Adipocyte (in vitro differentiated cells): ENCODE measurements at regions not wholly inside any gene's neighbourhood (a gene's known extent, or its start where the extent isn't known, plus 50 kb on each side); places are given as distances from the start of the nearest gene placed in this dataset.

Source experiments
- DNase-seq: peaks from one replicate; pipeline ENCODE4 v3.0.0-alpha.2; 2015; ENCODE audit warnings: low read depth
- H3K27me3 ChIP-seq: replicated peaks from 2 replicates; pipeline ENCODE4 v1.7.0; 2013; ENCODE audit warnings: mild to moderate bottlenecking, low read length, moderate library complexity; ENCODE audit not compliant: control insufficient read depth, insufficient read depth
- H3K36me3 ChIP-seq: 2 replicates; pipeline ENCODE4 v1.7.0; 2013; ENCODE audit warnings: low read length, mild to moderate bottlenecking, moderate library complexity; ENCODE audit not compliant: control insufficient read depth, insufficient read depth, severe bottlenecking
- H3K4me1 ChIP-seq: 2 replicates; pipeline ENCODE4 v1.7.0; 2013; ENCODE audit warnings: mild to moderate bottlenecking, low read length, moderate library complexity; ENCODE audit not compliant: control insufficient read depth, insufficient read depth
- H3K4me3 ChIP-seq: 2 replicates; pipeline ENCODE4 v1.7.0; 2013; ENCODE audit warnings: mild to moderate bottlenecking, low read length, moderate library complexity
- H3K9ac ChIP-seq: 2 replicates; pipeline ENCODE4 v1.7.0; 2013; ENCODE audit warnings: mild to moderate bottlenecking, low read length, moderate library complexity
- H3K9me3 ChIP-seq: 2 replicates; pipeline ENCODE4 v1.7.0; 2013; ENCODE audit warnings: mild to moderate bottlenecking, low read length, moderate library complexity; ENCODE audit not compliant: control insufficient read depth

DNA sequence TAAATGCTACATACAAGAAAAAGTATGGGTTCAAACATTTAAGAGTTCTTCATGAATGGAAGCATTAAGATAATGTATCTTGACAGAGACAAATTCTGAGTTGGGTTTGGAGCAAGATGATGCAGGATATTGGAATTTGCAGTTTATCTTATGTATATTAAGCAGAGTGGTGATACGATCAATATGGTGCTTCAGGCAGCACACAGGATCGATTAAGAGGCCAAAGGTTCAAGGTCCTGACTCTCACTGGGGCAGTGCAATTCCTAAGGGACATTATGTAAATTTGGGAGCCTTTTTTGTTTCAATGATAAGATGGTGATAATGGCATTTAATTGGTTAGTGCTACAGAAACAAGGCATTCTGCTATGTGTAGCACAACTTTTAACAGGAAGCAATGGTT, 381.9 kb downstream of the KCNJ3 start:
- no peak for DNase-seq
- Histone ChIP-seq H3K4me3 (no peak overlapping the region), H3K4me1 (no peaks in the 10 kb centered on the region)

DNA sequence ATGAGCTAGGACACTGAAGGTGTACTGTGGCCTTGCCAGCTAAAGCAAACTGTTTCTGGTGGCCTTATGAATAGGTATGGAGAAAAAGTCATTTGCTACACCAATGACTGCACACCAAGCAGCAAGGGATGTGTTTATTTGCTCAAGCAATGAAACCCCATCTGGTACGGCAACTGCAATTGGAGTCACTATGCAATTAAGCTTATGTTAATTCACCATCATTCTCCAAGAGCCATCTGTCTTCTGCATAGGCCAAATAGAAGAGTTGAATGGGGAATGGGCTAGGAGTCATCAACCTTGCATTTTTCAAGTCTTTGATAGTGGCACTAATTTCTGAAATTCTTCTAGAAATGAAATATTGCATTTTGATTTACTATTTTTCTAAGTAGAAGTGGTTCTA, 372.0 kb downstream of the KCNJ3 start:
- Histone ChIP-seq H3K27me3 (no peaks in the 10 kb centered on the region), H3K9me3 (no peaks in the 10 kb centered on the region), H3K9ac (no peak overlapping the region), H3K4me3 (no peak overlapping the region), H3K4me1 (no peaks in the 10 kb centered on the region), H3K36me3 (no peaks in the 10 kb centered on the region)
- no peak for DNase-seq

More for the DNA sequence above, 381.9 kb downstream of the KCNJ3 start:
- H3K27me3 ChIP-seq, result no peaks in the 10 kb centered on the region
- H3K36me3 ChIP-seq, result no peaks in the 10 kb centered on the region
- H3K9me3 ChIP-seq, result no peaks in the 10 kb centered on the region
- H3K9ac ChIP-seq, result no peak overlapping the region

DNA sequence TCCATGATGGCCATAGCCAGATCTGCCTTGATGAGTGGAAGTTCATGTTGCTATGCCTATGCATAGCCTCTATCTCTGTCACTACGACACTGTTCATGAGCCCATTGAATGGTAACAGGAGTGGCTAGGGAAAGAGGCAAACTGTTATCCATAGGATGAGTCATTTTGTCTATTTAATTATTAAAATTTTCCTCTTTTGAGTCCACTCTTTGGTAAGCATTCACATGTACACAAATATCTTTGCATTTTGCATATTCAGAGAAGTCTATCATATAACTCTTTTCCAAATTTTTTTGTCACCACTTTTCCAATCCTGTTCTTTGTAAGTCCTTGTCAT, 364.4 kb downstream of the KCNJ3 start:
- no peaks in the 10 kb centered on the region for H3K27me3 ChIP-seq
- no peak for DNase-seq

DNA sequence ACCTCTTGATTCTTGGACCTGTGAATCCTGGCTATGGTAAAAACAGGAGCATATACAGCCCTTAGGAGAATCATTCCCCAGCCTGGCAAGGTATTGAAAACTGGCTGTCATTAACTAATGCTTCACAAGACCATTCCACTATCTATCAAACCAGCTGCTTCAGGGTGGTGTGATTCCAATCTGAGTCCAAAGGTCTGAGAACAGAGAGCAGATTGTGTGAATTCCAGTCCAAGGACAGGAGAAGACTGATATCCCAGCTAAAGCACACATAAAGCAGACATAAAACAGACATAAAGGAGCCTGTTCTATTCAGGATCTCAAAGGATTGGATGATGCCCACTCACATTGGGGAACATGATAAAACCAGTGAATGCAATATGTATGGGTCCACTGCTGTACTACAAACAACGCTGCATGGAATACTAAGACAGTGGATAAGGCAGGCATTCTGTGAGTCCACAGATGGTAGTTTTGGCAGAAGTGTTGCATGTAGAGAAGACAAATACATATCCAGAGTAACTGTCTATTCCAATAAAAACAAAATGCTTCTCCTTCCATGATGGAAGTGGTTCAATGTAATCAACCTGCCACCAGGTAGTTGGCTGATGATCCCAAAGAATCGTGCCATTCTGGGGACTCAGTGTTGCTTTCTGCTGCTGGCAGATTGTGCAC, 363.9 kb downstream of the KCNJ3 start:
- Histone ChIP-seq H3K9me3 (peaks cover 14% of the 10 kb centered on the region), H3K36me3 (no peaks in the 10 kb centered on the region), H3K9ac (no peak overlapping the region), H3K4me3 (no peak overlapping the region), H3K27me3 (no peaks in the 10 kb centered on the region), H3K4me1 (no peaks in the 10 kb centered on the region)
- DNase-seq, result no peak

More for the DNA sequence above, 364.4 kb downstream of the KCNJ3 start:
- Histone ChIP-seq H3K9ac (no peak overlapping the region), H3K36me3 (no peaks in the 10 kb centered on the region), H3K9me3 (peaks cover 11% of the 10 kb centered on the region), H3K4me3 (no peak overlapping the region), H3K4me1 (no peaks in the 10 kb centered on the region)

DNA sequence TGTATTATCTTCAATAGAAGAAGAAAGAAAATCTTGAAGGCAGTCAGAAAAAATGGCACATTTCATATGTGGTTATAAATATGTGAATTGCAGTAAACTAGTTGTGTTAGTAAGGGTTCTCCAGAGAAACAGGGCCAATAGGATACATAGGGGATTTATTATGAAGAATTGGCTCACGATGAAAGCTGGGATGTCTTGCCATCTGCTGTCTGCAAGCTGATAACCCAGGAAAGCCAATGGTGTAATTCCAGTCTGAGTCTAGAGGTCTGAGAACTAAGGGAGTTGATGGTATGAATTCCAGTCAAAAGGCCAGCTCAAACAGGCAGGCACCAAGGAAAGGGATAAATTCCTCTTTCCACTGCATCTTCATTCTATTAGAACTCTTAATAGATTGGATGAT, 362.4 kb downstream of the KCNJ3 start:
- Histone ChIP-seq H3K4me1 (no peaks in the 10 kb centered on the region), H3K36me3 (no peaks in the 10 kb centered on the region), H3K9me3 (peaks cover 22% of the 10 kb centered on the region), H3K4me3 (no peak overlapping the region), H3K9ac (no peak overlapping the region), H3K27me3 (no peaks in the 10 kb centered on the region)
- no peak for DNase-seq

DNA sequence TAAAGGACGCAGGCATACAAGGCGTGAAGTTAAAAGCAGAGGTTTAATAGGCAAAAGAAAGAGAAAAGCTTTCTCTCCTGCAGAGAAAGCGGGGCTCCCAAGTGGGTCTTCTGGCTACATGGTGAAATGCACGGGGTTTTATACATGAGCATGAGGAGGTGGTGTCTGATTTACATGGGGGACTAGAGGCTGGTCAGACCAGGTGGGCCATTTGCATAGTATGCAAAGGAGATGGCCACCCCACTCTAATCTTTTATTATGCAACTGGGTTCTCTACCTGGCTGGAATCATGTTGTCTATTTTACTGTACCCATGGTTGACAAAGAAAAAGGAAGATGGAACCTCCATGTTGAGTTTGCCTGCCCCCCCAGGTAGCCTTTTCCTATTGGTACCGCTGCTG, 356.2 kb downstream of the KCNJ3 start:
- Histone ChIP-seq H3K9ac (no peak overlapping the region), H3K36me3 (no peaks in the 10 kb centered on the region), H3K4me3 (no peak overlapping the region), H3K4me1 (no peaks in the 10 kb centered on the region), H3K27me3 (no peaks in the 10 kb centered on the region), H3K9me3 (peaks cover 16% of the 10 kb centered on the region)
- no peak for DNase-seq

DNA sequence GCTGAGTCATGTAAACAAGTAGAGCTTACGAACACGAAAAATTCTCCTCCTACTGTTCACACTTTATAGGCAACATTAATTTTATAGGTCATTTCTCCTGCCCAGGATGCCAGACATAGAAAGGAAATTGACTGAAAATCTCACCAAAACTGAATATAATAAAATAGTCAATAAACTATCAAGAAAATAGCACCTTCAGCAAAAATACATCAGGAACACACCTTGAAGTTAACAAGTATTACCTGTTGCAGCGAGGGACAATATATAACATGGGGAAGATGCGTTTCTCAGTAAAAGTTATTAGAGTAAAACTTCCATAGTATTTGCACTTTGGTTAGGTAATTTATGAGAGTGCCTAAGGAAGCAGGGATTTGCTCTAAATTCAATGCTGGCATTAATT, 344.6 kb downstream of the KCNJ3 start:
- H3K36me3 ChIP-seq, result no peaks in the 10 kb centered on the region
- no peaks in the 10 kb centered on the region for H3K4me1 ChIP-seq
- no peaks in the 10 kb centered on the region for H3K27me3 ChIP-seq
- H3K9me3 ChIP-seq, result no peaks in the 10 kb centered on the region
- no peak for DNase-seq
- no peak overlapping the region for H3K9ac ChIP-seq
- no peak overlapping the region for H3K4me3 ChIP-seq

DNA sequence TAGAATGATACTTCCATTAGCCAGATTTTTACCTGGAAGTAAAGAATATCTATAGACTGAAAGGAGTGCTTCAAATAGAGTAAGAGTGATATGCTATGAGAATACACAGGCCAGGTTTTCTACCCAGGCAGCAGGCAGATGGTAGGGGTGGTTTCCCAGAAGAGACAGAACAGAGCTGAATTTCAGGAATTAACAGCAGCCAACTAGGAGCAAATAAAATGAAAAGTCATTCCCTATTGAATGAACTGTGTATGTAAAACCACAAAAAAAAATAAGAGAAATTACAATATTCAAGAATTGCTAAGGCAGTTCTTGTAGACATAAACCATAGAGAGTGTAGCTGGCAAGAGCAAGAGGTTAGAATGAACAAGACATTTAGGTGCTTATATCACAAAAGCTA, 336.8 kb downstream of the KCNJ3 start:
- DNase-seq, result no peak
- Histone ChIP-seq H3K9ac (no peak overlapping the region), H3K9me3 (no peaks in the 10 kb centered on the region), H3K4me3 (no peak overlapping the region), H3K27me3 (no peaks in the 10 kb centered on the region), H3K4me1 (no peaks in the 10 kb centered on the region), H3K36me3 (no peaks in the 10 kb centered on the region)

DNA sequence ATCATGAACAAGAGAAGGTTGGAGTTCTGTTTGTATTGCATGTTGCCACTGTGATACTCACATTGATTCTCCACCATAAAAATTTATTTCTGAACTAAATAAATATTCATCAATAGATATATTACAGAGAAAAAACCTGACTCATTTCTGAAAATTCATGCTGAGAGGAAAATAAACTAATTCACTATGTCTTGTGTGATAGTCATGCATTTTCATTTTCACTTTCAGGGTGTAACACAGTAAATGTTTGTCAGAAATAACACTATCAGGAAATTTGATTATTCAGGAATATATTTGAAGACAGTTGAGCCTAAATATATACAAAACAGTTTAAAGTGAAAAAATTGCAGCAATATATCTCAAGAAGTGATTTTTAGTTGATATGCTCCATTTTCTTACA, 335.2 kb downstream of the KCNJ3 start:
- Histone ChIP-seq H3K4me1 (no peaks in the 10 kb centered on the region), H3K4me3 (no peak overlapping the region), H3K9me3 (no peaks in the 10 kb centered on the region), H3K36me3 (no peaks in the 10 kb centered on the region), H3K27me3 (no peaks in the 10 kb centered on the region), H3K9ac (no peak overlapping the region)
- no peak for DNase-seq

DNA sequence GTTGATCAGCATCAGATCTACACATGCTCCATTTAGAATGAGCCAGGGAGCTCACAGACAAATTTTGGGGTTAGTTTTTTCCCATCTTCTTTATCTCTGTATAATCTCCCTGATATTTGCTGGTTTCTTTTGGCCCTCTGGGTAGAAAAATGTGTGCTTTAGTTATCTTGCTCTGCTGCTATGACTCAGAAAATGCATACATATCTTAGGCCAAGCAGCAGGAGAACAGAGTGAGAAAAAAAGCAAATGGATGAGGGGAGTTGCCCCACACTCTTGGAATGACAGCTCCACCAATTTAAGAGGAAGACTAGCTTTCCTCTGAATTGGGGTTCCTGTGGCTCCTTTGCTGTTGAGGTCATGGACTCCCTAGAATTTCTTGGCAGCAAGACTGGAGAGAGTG, 331.8 kb downstream of the KCNJ3 start:
- Histone ChIP-seq H3K4me1 (no peaks in the 10 kb centered on the region), H3K36me3 (no peaks in the 10 kb centered on the region), H3K9ac (no peak overlapping the region), H3K4me3 (no peak overlapping the region), H3K9me3 (no peaks in the 10 kb centered on the region), H3K27me3 (no peaks in the 10 kb centered on the region)
- DNase-seq, result no peak

DNA sequence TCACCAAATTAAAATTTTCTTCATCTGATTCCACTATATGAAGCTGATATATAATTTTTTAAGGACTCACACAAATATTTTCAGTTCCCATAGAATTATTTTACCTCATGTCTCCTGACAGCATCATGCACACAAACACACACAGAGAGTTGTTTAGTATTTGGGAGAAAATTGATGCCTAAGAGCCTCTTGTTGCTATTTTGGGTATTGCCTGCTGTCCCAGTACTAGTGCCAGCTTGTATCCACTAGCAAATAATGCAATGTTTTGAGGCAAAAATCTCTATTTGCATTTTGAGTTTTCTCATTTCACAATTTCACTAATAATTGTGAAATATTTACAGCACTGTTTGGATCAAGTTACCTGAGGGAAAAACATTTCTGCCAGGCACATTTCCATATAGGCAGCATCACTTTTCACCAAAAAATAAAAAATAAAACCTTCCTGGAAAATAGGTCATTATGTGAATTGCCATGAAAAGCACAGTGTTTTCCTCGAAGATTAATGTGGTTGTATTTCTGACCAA, 328.2 kb downstream of the KCNJ3 start:
- DNase-seq, result no peak
- no peak overlapping the region for H3K4me3 ChIP-seq
- H3K4me1 ChIP-seq, result no peaks in the 10 kb centered on the region
- H3K27me3 ChIP-seq, result no peaks in the 10 kb centered on the region
- no peaks in the 10 kb centered on the region for H3K9me3 ChIP-seq
- no peak overlapping the region for H3K9ac ChIP-seq
- H3K36me3 ChIP-seq, result no peaks in the 10 kb centered on the region

DNA sequence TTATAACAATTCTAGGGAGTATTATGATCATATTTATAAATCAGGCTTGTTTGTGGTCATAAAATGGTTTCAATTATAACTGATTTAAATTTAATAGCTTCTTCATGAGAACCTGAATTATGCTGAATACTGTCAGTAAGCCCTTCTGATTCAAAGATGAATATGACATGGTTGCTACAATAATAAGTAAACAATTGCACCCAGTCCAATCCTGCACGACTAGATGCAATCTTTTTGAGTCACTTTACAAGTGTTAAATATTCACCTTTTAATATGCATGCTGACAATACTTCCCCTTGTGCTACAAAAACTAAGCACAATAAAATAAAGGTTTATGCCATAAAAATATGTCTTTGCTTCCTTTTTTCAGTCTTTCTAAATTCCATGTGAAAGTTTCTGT, 325.2 kb downstream of the KCNJ3 start:
- no peaks in the 10 kb centered on the region for H3K4me1 ChIP-seq
- no peaks in the 10 kb centered on the region for H3K27me3 ChIP-seq
- no peak for DNase-seq
- H3K9me3 ChIP-seq, result no peaks in the 10 kb centered on the region
- no peaks in the 10 kb centered on the region for H3K36me3 ChIP-seq
- no peak overlapping the region for H3K9ac ChIP-seq
- no peak overlapping the region for H3K4me3 ChIP-seq
